ENCODE measurements at regions not wholly inside any gene's neighbourhood (a gene's known extent, or its start where the extent isn't known, plus 50 kb on each side); places are given as distances from the start of the nearest gene placed in this dataset.

DNA sequence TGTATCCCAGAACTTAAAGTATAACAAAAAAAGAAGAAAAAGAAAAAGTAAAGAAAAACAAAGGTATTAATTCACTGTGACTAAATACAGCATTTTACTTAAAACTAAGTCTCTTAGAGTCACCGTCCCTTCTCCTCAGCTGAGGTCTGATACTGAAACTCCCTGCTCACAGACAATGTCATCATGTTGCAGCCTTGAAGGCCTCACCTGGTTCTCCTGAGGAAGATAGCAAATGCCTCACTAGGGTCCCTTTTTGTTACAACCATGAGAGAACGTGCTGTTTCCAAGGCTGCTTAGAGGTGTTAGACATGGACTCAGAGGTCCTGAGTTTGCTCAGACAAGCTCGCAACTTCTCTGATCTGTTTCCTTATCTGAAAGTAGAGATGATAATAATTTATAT lies 357.2 kb downstream of the MTRR start:
- H3K36me3 Mint-ChIP-seq, result no peaks in the 10 kb centered on the region
- no peaks in the 10 kb centered on the region for H3K36me3 ChIP-seq
- H3K4me1 ChIP-seq, result no peaks in the 10 kb centered on the region
- H3K27ac Mint-ChIP-seq, result no peak overlapping the region
- H3K4me3 Mint-ChIP-seq, result no peak overlapping the region
- H3K27me3 ChIP-seq, result no peaks in the 10 kb centered on the region
- H3K4me3 ChIP-seq, result no peak overlapping the region
- no peak overlapping the region for H3K27ac ChIP-seq
- DNase-seq (ENCODE audit: low spot score), result no peak
- no peak overlapping the region for H3K9ac ChIP-seq
- H3K9me3 ChIP-seq (ENCODE audit: low read depth), result no peaks in the 10 kb centered on the region
- no peak overlapping the region for H3K4me2 ChIP-seq
- no peaks in the 10 kb centered on the region for H3K79me2 ChIP-seq (ENCODE audit: low read depth)
- no peaks in the 10 kb centered on the region for H4K20me1 ChIP-seq (ENCODE audit: low read depth)
- H3K9me3 Mint-ChIP-seq, result peaks cover 3% of the 10 kb centered on the region
- no peak for TF ChIP-seq EZH2phosphoT487 (IDR thresholded peaks at IDR 0.05)
- H3K4me1 Mint-ChIP-seq, result no peaks in the 10 kb centered on the region
- H3F3A ChIP-seq (ENCODE audit: low read depth), result no peaks in the 10 kb centered on the region
- H2AFZ ChIP-seq (replicated peaks), result no peak overlapping the region
- H3K27me3 Mint-ChIP-seq (ENCODE audit: insufficient read depth, low read depth), result no peaks in the 10 kb centered on the region

DNA sequence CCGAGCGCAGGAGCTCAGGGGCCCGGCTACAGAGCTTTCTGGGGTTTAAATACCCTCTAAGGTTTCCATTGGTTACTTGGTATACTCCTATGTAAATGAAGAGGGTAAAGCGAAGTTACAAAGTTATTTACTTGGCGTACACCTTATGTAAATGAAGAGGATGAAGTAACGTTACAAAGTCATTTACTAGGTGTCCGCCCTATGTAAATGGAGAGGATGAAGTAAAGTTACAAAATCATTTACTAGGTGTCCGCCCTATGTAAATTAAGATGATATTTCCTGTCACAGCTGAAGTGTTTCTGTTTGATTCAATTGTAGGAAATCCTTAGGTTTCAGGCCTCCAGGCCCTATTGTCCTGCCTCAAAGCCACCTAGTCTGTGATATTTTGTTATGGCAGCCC lies 358.2 kb downstream of the MTRR start:
- H3F3A ChIP-seq (ENCODE audit: low read depth), result no peaks in the 10 kb centered on the region
- H3K9me3 Mint-ChIP-seq, result peaks cover under 1% of the 10 kb centered on the region
- H3K4me3 ChIP-seq, result no peak overlapping the region
- no peaks in the 10 kb centered on the region for H3K9me3 ChIP-seq (ENCODE audit: low read depth)
- no peaks in the 10 kb centered on the region for H3K27me3 ChIP-seq
- peaks cover 2% of the 10 kb centered on the region for H3K27me3 Mint-ChIP-seq (ENCODE audit: insufficient read depth, low read depth)
- TF ChIP-seq EZH2 (IDR thresholded peaks at IDR 0.05), result no peak
- TF ChIP-seq, protein P1, sequence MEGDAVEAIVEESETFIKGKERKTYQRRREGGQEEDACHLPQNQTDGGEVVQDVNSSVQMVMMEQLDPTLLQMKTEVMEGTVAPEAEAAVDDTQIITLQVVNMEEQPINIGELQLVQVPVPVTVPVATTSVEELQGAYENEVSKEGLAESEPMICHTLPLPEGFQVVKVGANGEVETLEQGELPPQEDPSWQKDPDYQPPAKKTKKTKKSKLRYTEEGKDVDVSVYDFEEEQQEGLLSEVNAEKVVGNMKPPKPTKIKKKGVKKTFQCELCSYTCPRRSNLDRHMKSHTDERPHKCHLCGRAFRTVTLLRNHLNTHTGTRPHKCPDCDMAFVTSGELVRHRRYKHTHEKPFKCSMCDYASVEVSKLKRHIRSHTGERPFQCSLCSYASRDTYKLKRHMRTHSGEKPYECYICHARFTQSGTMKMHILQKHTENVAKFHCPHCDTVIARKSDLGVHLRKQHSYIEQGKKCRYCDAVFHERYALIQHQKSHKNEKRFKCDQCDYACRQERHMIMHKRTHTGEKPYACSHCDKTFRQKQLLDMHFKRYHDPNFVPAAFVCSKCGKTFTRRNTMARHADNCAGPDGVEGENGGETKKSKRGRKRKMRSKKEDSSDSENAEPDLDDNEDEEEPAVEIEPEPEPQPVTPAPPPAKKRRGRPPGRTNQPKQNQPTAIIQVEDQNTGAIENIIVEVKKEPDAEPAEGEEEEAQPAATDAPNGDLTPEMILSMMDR (IDR thresholded peaks at IDR 0.05), result no peak
- no peak for TF ChIP-seq EZH2phosphoT487 (IDR thresholded peaks at IDR 0.05)
- no peaks in the 10 kb centered on the region for H3K4me1 Mint-ChIP-seq
- no peaks in the 10 kb centered on the region for H3K79me2 ChIP-seq (ENCODE audit: low read depth)
- no peak overlapping the region for H3K27ac Mint-ChIP-seq
- no peak overlapping the region for H3K9ac ChIP-seq
- H3K4me1 ChIP-seq, result no peaks in the 10 kb centered on the region
- no peak overlapping the region for H3K4me2 ChIP-seq
- H3K36me3 Mint-ChIP-seq, result no peaks in the 10 kb centered on the region
- no peaks in the 10 kb centered on the region for H3K36me3 ChIP-seq
- DNase-seq (ENCODE audit: low spot score), result no peak
- no peak overlapping the region for H3K4me3 Mint-ChIP-seq
- H2AFZ ChIP-seq (replicated peaks), result no peak overlapping the region
- H3K27ac ChIP-seq, result no peak overlapping the region
- no peaks in the 10 kb centered on the region for H4K20me1 ChIP-seq (ENCODE audit: low read depth)

DNA sequence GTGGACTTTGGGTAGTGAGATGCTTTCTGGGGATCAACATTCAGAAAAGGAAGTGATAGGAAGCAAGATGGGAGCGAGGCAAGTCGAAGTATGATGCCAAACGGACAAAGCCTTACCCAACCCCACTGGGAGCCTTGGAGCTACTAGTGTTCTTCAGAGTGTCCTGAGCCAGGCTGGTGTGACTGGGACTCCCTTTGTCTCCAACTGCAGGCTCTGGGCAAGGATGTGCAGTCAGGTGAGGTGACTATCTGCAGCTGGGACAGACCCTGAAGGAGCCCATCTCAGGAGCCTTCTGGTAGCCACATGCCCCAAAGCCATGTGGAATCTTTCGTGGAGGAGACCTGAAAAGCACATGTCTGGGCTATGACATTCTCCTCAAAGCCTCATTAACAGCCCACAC lies 360.6 kb downstream of the MTRR start:
- no peak overlapping the region for H3K27ac Mint-ChIP-seq
- no peaks in the 10 kb centered on the region for H3K36me3 ChIP-seq
- no peak overlapping the region for H3K27ac ChIP-seq
- no peaks in the 10 kb centered on the region for H4K20me1 ChIP-seq (ENCODE audit: low read depth)
- H3K9me3 Mint-ChIP-seq, result no peaks in the 10 kb centered on the region
- no peak overlapping the region for H3K4me3 Mint-ChIP-seq
- H3K36me3 Mint-ChIP-seq, result no peaks in the 10 kb centered on the region
- TF ChIP-seq EZH2 (IDR thresholded peaks at IDR 0.05), result no peak
- TF ChIP-seq, protein P1 (IDR thresholded peaks at IDR 0.05), result no peak
- no peak for TF ChIP-seq EZH2phosphoT487 (IDR thresholded peaks at IDR 0.05)
- H3K4me1 Mint-ChIP-seq, result no peaks in the 10 kb centered on the region
- H3K79me2 ChIP-seq (ENCODE audit: low read depth), result no peaks in the 10 kb centered on the region
- no peaks in the 10 kb centered on the region for H3K9me3 ChIP-seq (ENCODE audit: low read depth)
- H3K4me1 ChIP-seq, result no peaks in the 10 kb centered on the region
- no peak overlapping the region for H3K4me3 ChIP-seq
- no peak for DNase-seq (ENCODE audit: low spot score)
- no peaks in the 10 kb centered on the region for H3K27me3 ChIP-seq
- H3K27me3 Mint-ChIP-seq (ENCODE audit: insufficient read depth, low read depth), result peaks cover 2% of the 10 kb centered on the region
- H2AFZ ChIP-seq (replicated peaks), result no peak overlapping the region
- H3F3A ChIP-seq (ENCODE audit: low read depth), result no peaks in the 10 kb centered on the region
- H3K9ac ChIP-seq, result no peak overlapping the region
- H3K4me2 ChIP-seq, result no peak overlapping the region

DNA sequence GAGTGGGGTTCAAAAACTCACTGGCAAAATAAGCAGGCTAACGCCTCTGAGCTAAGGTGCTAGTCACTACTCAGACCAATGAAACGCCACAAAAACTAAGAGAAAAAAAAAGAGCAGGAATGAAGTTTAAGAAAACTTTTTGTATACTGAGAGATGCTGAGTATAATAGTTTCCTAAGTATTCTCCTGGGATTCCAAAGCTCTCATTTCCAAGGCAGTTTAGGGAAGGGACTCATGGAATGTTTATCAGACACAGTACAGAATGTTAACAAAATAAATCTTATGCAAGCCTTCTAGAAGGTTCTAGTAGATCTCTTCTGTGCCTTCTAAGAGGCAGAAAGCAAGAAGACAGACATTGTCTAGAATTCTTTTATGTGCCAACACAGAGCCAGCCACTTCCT lies 361.9 kb downstream of the MTRR start:
- no peak for DNase-seq (ENCODE audit: low spot score)
- H3K4me3 ChIP-seq, result no peak overlapping the region
- H3K36me3 Mint-ChIP-seq, result no peaks in the 10 kb centered on the region
- no peak overlapping the region for H3K9ac ChIP-seq
- H3K4me3 Mint-ChIP-seq, result no peak overlapping the region
- H2AFZ ChIP-seq (replicated peaks), result no peak overlapping the region
- no peak overlapping the region for H3K27ac Mint-ChIP-seq
- no peaks in the 10 kb centered on the region for H3K36me3 ChIP-seq
- no peak overlapping the region for H3K4me2 ChIP-seq
- no peak overlapping the region for H3K27ac ChIP-seq
- no peaks in the 10 kb centered on the region for H3K27me3 ChIP-seq
- peaks cover 2% of the 10 kb centered on the region for H3K27me3 Mint-ChIP-seq (ENCODE audit: insufficient read depth, low read depth)
- H3K4me1 ChIP-seq, result no peaks in the 10 kb centered on the region
- no peaks in the 10 kb centered on the region for H3K9me3 ChIP-seq (ENCODE audit: low read depth)
- no peaks in the 10 kb centered on the region for H3K79me2 ChIP-seq (ENCODE audit: low read depth)
- no peaks in the 10 kb centered on the region for H3K9me3 Mint-ChIP-seq
- H3F3A ChIP-seq (ENCODE audit: low read depth), result no peaks in the 10 kb centered on the region
- no peaks in the 10 kb centered on the region for H3K4me1 Mint-ChIP-seq
- TF ChIP-seq EZH2phosphoT487 (IDR thresholded peaks at IDR 0.05), result no peak
- no peak for TF ChIP-seq EZH2 (IDR thresholded peaks at IDR 0.05)
- TF ChIP-seq, protein P1 (IDR thresholded peaks at IDR 0.05), result no peak
- no peaks in the 10 kb centered on the region for H4K20me1 ChIP-seq (ENCODE audit: low read depth)
